ENCODE measurements at regions not wholly inside any gene's neighbourhood (a gene's known extent, or its start where the extent isn't known, plus 50 kb on each side); places are given as distances from the start of the nearest gene placed in this dataset.

GRCh38 chr10:105358911-105359310 lies 717.8 kb downstream of the SORCS3 start:
- no peaks in the 10 kb centered on the region for H3K4me1 Mint-ChIP-seq
- no peak overlapping the region for H3K27ac Mint-ChIP-seq (ENCODE audit: low read depth)
- H3K4me3 Mint-ChIP-seq = no peak overlapping the region
- H3K27me3 Mint-ChIP-seq = no peaks in the 10 kb centered on the region
- ATAC-seq (replicated peaks; ENCODE audit: extremely low read depth, poor library complexity, severe bottlenecking) (no peak), DNase-seq (ENCODE audit: low spot score in 2 of 2) (no peak)
- peaks cover 10% of the 10 kb centered on the region for H3K9me3 Mint-ChIP-seq
- H3K36me3 Mint-ChIP-seq (ENCODE audit: insufficient read depth) = no peaks in the 10 kb centered on the region

GRCh38 chr10:105356626-105357025 lies 715.5 kb downstream of the SORCS3 start:
- H3K4me1 Mint-ChIP-seq = no peaks in the 10 kb centered on the region
- H3K9me3 Mint-ChIP-seq = peaks cover 20% of the 10 kb centered on the region
- H3K4me3 Mint-ChIP-seq = no peak overlapping the region
- DNase-seq (ENCODE audit: low spot score in 2 of 2) (no peak), ATAC-seq (replicated peaks; ENCODE audit: extremely low read depth, poor library complexity, severe bottlenecking) (no peak)
- H3K27ac Mint-ChIP-seq (ENCODE audit: low read depth) = no peak overlapping the region
- no peaks in the 10 kb centered on the region for H3K36me3 Mint-ChIP-seq (ENCODE audit: insufficient read depth)
- no peaks in the 10 kb centered on the region for H3K27me3 Mint-ChIP-seq

- H3K9me3 Mint-ChIP-seq = peaks cover 12% of the 10 kb centered on the region
- ATAC-seq (replicated peaks; ENCODE audit: extremely low read depth, poor library complexity, severe bottlenecking) = no peak
- H3K4me1 Mint-ChIP-seq = no peaks in the 10 kb centered on the region
- no peaks in the 10 kb centered on the region for H3K27me3 Mint-ChIP-seq
- no peak overlapping the region for H3K27ac Mint-ChIP-seq (ENCODE audit: low read depth)
- H3K36me3 Mint-ChIP-seq (ENCODE audit: insufficient read depth) = no peaks in the 10 kb centered on the region
- no peak overlapping the region for H3K4me3 Mint-ChIP-seq
- DNase-seq (ENCODE audit: low spot score in 2 of 2) = no peak
These were observed 712.9 kb downstream of the SORCS3 start for GRCh38 chr10:105354010-105354409.

GRCh38 chr10:105352827-105353226 lies 711.7 kb downstream of the SORCS3 start:
- no peak overlapping the region for H3K4me3 Mint-ChIP-seq
- no peak overlapping the region for H3K27ac Mint-ChIP-seq (ENCODE audit: low read depth)
- no peak for ATAC-seq (replicated peaks; ENCODE audit: extremely low read depth, poor library complexity, severe bottlenecking)
- H3K27me3 Mint-ChIP-seq = no peaks in the 10 kb centered on the region
- H3K9me3 Mint-ChIP-seq = peaks cover 10% of the 10 kb centered on the region
- H3K4me1 Mint-ChIP-seq = no peaks in the 10 kb centered on the region
- no peaks in the 10 kb centered on the region for H3K36me3 Mint-ChIP-seq (ENCODE audit: insufficient read depth)
- DNase-seq (ENCODE audit: low spot score in 2 of 2) = no peak

GRCh38 chr10:105352281-105352680 lies 711.2 kb downstream of the SORCS3 start:
- no peak for ATAC-seq (replicated peaks; ENCODE audit: extremely low read depth, poor library complexity, severe bottlenecking)
- Mint-ChIP-seq H3K27me3 (no peaks in the 10 kb centered on the region), H3K9me3 (peaks cover 14% of the 10 kb centered on the region), H3K27ac (ENCODE audit: low read depth) (no peak overlapping the region), H3K4me1 (no peaks in the 10 kb centered on the region), H3K4me3 (no peak overlapping the region), H3K36me3 (ENCODE audit: insufficient read depth) (no peaks in the 10 kb centered on the region)
- DNase-seq (ENCODE audit: low spot score in 2 of 2) = no peak

- Mint-ChIP-seq H3K27ac (ENCODE audit: low read depth) (no peak overlapping the region), H3K4me1 (no peaks in the 10 kb centered on the region), H3K9me3 (peaks cover 16% of the 10 kb centered on the region), H3K4me3 (no peak overlapping the region), H3K36me3 (ENCODE audit: insufficient read depth) (no peaks in the 10 kb centered on the region), H3K27me3 (no peaks in the 10 kb centered on the region)
- DNase-seq (ENCODE audit: low spot score in 2 of 2) (no peak), ATAC-seq (replicated peaks; ENCODE audit: extremely low read depth, poor library complexity, severe bottlenecking) (no peak)
These were observed 710.1 kb downstream of the SORCS3 start for GRCh38 chr10:105351187-105351586.

- Mint-ChIP-seq H3K27ac (ENCODE audit: low read depth) (no peak overlapping the region), H3K9me3 (peaks cover 7% of the 10 kb centered on the region), H3K36me3 (ENCODE audit: insufficient read depth) (no peaks in the 10 kb centered on the region), H3K4me1 (no peaks in the 10 kb centered on the region), H3K4me3 (no peak overlapping the region), H3K27me3 (no peaks in the 10 kb centered on the region)
- ATAC-seq (replicated peaks; ENCODE audit: extremely low read depth, poor library complexity, severe bottlenecking) = no peak
- DNase-seq (ENCODE audit: low spot score in 2 of 2) = no peak
These were observed 706.4 kb downstream of the SORCS3 start for GRCh38 chr10:105347487-105347886.

- H3K27ac Mint-ChIP-seq (ENCODE audit: low read depth) = no peak overlapping the region
- no peaks in the 10 kb centered on the region for H3K4me1 Mint-ChIP-seq
- no peaks in the 10 kb centered on the region for H3K27me3 Mint-ChIP-seq
- H3K9me3 Mint-ChIP-seq = peaks cover 11% of the 10 kb centered on the region
- ATAC-seq (replicated peaks; ENCODE audit: extremely low read depth, poor library complexity, severe bottlenecking) (no peak), DNase-seq (ENCODE audit: low spot score in 2 of 2) (no peak)
- H3K36me3 Mint-ChIP-seq (ENCODE audit: insufficient read depth) = no peaks in the 10 kb centered on the region
- no peak overlapping the region for H3K4me3 Mint-ChIP-seq
These were observed 701.5 kb downstream of the SORCS3 start for GRCh38 chr10:105342606-105343005.

GRCh38 chr10:105339669-105340068 lies 698.6 kb downstream of the SORCS3 start:
- Mint-ChIP-seq H3K9me3 (peaks cover 12% of the 10 kb centered on the region), H3K27me3 (no peaks in the 10 kb centered on the region), H3K4me3 (no peak overlapping the region), H3K36me3 (ENCODE audit: insufficient read depth) (no peaks in the 10 kb centered on the region), H3K27ac (ENCODE audit: low read depth) (no peak overlapping the region), H3K4me1 (no peaks in the 10 kb centered on the region)
- ATAC-seq (replicated peaks; ENCODE audit: extremely low read depth, poor library complexity, severe bottlenecking) (no peak), DNase-seq (ENCODE audit: low spot score in 2 of 2) (no peak)

- DNase-seq (ENCODE audit: low spot score in 2 of 2) = no peak
- H3K36me3 Mint-ChIP-seq (ENCODE audit: insufficient read depth) = no peaks in the 10 kb centered on the region
- no peaks in the 10 kb centered on the region for H3K27me3 Mint-ChIP-seq
- H3K4me1 Mint-ChIP-seq = no peaks in the 10 kb centered on the region
- H3K27ac Mint-ChIP-seq (ENCODE audit: low read depth) = no peak overlapping the region
- H3K9me3 Mint-ChIP-seq = peaks cover 8% of the 10 kb centered on the region
- no peak overlapping the region for H3K4me3 Mint-ChIP-seq
- ATAC-seq (replicated peaks; ENCODE audit: extremely low read depth, poor library complexity, severe bottlenecking) = no peak
These were observed 687.5 kb downstream of the SORCS3 start for GRCh38 chr10:105328503-105329133.

Data from central memory CD8-positive, alpha-beta T cell (primary cell).